NCI-H146 treated with DMSO at 0.1 percent for 48 hours (cell line): ENCODE measurements at regions not wholly inside any gene's neighbourhood (a gene's known extent, or its start where the extent isn't known, plus 50 kb on each side); places are given as distances from the start of the nearest gene placed in this dataset.
"Not testable (repeated sequence)": the region's sequence is repeated elsewhere in the genome, so short reads cannot be mapped to it uniquely, and the experiment has no call there.

ENCODE experiments used
- DNase-seq: peaks from one replicate; lab custom pipeline; 2025; ENCODE audit not compliant: unreplicated experiment; lab: John Stamatoyannopoulos, UW

DNA sequence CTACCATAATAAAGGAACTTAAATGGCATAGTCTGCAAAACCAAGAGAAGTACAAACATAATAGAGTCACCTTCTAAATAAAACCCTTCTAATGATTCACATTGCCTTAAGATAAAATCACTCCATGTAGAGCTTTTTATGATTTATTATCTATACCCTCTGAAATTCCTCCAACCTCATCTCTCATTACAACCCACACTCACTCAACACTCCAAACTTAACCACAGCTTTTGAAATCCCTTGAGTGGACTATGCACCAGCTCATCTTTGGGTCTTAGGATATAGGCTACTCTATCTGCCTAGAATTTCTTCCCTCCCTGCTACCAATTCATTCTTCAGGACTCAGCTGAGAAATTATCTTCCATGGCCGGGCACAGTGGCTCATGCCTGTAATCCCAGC lies 122.5 kb downstream of the CETN3 start:
- DNase-seq: no peak

DNA sequence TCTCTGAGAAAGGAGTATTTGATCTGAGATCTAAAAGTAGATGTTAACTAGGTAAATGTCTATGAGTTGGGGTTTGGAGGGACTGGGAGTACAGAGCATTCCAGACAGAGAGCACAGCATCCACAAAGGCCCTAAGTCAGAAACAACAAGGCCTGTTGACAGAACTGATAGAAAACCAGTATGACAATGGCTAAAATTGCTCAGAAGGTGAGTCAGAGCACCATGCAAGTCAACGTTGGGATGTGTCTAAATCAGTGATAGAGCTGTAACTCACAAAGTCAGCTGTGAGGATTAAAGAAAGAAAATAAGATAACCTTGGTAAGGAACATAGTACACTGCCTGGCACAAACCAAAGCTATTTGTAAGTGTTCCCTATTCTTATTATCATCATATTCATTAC lies 124.0 kb downstream of the CETN3 start:
- no peak for DNase-seq

DNA sequence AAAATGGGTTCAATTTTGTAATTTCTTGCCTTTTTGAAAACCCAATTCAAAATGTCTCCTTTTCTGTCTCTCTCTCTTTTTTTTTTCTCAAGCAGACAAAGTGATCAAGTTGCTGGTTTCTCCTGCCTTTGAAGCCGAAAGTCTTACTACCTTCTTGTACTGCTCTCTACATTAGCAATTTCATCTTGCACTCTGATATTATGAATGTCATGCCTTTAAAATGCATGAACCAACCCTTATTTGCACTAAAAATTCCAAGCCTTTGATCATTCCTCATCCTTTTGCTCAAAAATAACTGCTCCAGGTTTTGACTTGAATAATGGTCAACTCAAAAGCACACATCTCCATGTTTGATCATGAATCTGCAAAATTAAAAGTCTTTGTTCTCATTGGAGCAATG lies 125.2 kb downstream of the CETN3 start:
- no peak for DNase-seq

DNA sequence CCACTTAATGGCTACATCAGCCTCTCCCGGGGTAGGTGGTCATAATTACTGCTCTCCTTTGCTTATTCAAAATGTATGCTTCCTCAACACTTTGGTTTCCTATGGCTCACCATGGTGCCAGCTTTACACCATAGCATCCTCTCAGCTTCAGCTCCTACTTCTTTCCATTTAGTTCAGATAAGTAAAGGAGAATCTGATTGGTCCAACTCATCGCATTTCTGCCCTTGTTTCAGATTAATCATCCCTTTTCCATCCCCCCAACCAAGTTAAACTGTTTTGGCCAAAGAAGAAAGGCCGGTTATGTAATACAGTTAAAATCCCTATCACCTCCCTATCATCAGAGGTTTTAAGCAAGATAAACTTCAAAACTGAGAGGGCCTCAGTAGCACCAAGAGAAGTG lies 130.5 kb downstream of the CETN3 start:
- no peak for DNase-seq

DNA sequence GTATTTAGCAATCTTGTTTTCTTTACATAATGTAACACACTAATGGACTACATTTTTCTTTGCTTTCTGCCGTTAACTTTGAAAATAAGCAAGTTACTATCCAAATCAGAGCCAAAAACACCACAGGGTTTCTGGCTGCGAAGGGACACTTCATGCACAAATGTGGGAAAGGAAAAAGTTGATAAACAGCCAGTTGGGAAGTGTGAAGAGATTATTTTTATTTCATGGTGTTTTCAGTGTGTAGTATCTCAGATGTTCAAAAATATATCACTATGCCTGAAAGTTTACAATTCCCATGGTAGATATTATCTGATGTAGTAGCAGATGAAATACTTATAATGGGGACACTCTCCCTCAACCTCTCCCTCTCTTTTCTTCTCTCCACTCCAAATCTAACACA lies 135.3 kb downstream of the CETN3 start:
- no peak for DNase-seq

DNA sequence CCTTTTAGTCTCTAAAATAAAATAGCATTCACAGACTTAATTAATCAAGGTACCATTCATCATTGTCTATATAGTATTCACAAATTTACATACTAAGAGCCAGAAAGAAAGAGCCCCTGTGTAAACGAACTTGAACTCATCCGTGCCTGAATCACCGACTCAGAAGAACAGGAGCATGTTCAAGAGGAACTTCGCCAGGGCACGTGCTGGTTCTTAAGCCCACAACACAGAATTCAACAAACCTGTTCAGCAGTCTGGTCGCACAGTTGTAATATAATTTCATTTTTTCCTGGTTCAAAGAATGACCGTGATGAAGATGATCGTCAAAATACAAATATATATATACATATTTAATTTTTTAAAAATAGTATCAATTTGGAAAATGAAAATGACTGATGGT lies 141.9 kb downstream of the CETN3 start:
- DNase-seq: no peak

DNA sequence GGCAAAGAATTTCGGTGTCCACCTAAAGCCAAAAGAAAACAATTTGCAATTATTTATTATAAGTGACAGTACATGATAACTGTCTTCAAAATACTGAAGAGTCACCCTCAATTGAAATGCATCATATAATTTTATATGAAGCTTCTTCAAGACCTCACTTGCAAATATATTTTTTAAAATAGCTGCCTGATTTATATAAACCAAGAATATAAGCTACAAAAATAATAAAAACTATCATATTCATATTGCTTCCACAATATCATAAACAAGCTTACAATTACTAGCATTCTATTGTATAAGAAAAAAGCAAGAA lies 144.1 kb downstream of the CETN3 start:
- no peak for DNase-seq

DNA sequence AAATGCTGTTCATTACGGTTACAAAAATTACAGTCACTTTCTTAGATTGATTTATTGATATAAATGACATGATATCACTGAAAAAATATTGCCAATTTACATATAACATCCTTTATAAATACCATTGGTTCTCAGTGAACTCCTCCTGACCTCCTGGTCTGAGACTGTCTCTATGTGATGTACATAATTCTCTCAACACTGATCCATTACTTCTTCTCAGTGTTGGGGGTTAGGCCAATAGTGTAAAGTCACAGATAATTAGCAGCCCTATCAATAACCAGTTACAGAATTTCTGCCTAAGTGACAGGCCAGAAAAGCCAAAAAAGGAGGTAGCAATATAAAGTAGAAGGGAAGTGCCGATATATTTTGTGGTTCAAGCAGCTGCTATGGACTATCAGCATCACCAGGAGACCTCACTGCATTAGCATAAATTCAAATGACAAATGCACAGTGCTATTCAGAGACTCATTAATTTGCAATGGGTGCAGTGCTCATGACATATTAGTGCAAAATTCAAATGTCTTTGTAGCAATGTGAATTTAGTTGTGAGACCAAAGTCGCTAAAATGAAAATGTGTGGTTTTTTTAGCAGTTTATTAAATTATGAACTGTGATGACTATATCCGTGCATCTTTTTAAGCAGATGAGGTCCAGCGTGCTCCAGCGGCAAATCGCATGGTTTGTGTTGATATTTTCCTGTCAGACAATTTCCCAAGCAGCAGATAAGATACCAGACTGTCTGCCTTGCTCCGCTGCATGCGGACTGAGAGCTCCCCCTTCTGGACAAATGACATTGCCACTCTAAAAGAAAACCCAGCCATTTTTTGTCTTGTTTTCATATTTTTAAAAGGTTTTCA lies 144.6 kb downstream of the CETN3 start:
- DNase-seq: peak; percentile 32

DNA sequence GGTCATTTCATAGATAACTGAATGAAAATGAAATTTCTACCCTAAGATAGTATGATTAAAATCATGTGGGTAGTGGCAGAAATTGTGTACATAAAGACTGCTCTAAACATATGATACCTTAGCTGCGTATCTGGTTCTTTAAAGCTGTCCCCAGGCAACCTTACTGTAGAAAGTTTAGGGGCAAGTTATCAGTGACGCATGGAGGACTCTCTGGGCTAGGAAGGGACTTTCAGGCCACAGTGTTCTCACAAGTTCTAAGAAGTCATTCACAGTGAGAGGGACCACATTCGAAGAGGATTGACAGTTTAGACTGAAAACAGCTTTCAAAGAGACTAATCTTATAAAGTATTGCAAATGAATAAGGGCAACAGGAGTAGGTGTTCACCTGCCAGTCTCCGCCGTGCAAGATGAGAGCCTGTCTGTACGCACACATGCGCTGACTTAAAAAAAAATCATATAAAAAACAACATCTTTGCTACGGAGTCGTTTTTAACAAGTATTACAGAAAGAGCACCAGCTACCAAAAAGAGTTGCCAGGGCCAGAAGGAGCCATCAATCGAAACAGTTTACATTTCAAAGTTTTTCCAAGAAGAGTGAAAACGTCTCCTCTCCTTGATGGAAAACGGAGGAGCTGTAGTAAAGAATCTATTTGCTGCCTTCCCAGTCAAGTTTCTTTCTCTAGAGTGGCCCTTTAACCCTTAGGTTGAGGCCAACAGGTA lies 146.3 kb downstream of the CETN3 start:
- no peak for DNase-seq

DNA sequence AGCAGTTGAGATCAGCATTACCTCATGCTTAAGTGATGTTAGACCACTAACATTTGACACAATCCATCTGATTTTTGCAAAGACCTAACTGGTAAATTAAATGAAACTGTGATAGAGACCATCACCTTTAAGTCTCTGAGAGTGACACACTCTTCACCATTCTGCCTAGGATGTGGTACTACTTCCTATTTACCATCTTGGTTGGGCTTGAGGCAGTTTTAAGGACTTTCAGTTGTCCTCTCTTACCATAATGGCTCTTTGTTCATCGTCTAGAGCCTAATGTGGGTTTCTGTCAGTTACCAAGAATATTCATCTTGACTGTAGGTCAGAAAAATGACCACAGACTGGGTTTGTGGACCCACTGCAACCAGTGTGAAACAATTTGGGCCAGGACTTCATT lies 158.1 kb downstream of the CETN3 start:
- DNase-seq: no peak

DNA sequence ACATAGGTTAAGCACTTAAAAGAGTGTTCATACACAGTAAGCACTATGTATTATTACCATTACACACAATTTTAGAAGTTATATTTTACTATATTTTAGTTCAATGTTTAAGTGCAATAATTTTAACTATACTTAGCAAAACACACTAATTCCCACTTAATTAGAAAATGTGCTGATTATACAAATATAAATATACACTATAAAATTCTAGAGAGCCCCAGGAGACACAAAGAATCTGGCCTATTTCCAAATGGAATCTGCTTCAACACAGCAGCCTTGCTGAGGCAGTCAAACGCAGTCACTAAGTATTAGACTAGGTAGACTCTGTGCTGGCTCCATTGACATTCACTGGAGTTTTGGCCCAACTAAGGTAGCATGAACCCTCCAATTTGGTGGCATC lies 160.9 kb downstream of the CETN3 start:
- DNase-seq: no peak

DNA sequence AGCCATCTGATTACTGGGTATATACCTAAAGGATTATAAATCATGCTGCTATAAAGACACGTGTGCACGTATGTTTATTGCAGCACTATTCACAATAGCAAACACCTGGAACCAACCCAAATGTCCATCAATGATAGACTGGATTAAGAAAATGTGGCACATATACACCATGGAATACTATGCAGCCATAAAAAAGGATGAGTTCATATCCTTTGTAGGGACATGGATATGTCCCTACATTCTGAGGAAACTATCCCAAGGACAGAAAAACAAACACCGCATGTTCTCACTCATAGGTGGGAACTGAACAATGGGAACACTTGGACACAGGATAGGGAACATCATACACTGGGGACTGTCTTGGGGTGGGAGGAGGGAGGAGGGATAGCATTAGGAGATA lies 165.7 kb downstream of the CETN3 start:
- DNase-seq: not testable (repeated sequence)

DNA sequence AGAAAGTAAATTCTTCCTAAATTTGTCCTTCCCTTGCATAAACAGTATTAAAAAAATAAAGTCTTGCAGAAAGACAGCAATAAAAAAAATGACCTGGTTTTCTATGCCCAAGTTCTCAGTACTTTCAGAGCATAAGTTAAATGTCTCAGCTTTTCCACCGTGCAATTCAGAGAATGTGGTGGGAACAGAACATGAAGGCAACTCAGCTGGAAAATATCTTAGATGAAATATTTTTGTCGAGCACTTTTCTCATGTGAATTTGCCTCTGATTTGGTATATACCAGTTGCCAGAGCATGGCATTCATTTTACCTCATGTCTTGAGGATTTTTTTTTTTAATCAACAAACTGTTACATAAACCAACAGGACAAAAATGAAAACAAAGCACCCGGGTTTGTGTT lies 176.1 kb downstream of the CETN3 start:
- no peak for DNase-seq

DNA sequence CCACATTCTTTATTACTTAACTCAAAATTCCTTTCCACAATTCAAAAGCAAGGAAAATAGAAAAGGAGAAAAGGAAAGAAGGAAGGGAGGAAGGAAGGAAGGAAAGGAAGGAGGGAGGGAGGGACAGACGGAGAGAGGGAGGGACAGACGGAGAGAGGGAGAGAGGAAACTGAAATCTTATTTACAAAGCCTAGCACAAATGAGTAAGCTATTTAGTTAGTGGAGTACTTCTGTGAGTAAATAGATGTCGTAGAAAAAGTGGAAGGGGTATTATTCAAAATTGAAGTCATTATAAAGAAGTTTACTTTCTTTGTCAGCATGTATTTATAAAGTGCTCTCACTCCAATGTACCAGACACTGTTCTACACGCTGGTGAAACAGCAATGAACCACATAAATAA lies 177.9 kb downstream of the CETN3 start:
- no peak for DNase-seq

DNA sequence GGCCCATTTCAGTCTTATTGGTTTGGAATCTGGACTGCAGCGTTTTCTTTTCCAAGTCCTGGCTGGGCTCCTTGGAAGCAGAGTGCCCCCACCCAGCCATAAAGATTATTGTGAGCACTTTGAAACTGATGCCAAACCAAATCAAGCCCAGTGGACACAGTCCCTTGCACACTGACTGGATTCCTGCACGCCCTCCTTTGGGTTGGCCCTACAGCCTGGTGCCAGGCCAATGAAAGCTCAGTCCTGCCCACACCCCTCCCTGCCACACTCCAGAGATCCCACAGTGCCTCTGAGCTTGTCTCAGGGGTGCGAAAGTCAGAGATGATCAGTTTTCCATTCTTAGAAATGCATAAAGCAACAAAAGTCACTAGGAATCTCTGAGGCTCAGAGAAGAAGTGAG lies 181.9 kb downstream of the CETN3 start:
- no peak for DNase-seq

DNA sequence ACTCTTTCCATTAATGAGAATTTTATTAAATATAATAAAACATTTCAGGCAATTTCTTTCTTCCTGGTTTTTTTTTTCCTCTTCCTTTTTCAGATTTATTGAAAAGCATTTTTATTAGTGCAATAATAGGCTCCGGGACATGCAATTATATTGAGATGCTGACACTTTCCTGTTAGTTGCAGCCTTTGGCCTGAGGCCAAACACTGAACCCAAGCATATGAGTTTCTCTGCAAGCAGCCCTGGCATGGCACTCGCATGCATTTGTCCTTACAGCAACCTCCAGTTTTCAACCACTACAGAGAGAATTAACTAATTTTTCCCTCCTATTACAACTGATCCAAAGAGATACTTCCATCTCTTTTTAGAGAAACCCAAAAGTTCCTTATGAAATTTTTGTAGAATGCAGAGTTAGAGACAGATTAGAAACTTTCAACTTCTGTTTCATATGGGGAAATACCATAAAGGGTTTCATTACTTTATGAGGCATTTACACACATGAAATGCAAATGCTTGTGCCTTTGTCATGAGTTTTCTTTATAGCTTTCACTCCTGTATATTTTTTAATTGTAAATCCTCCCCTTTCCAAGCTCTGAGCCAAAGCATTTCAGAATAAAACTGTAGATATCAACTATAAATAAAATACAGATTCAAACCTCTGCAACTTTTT lies 183.0 kb downstream of the CETN3 start:
- DNase-seq: no peak

DNA sequence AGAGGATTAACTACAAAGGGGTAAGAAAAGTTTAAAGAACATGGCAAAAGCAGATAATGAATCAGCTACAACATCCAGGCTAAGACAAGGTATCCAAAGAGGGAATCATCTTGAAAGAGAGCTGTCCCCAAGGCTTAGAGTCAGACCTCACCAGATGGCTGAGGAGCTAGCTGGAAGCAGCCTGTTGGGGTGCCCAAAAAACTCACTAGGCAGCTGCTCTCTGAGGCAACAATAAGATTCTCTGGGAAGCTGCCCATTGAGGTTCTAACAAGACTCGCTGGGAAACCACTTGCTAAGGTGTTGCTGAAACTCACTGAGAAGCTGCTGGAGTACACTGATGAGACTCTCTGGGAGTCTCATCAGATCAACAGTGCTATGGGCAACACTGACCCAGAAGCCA lies 185.2 kb downstream of the CETN3 start:
- DNase-seq: no peak

DNA sequence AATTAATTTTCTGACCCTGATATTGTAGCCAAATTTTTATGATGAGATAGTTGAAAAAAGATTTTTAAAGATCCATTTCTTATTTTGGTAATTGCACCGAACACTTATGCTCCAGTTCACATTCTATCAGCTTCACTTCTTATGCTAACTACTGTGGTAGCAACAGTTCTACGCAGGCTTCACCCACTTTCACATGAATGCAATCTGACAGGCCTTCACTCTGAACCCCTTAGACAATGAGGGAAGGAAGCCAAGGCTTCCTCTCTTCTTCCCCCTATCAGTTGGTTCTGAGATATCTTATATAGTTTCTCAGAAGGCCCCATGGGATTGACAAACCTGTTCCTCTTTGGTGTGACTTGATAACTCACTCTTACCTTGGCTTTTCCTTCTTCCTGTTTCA lies 185.8 kb downstream of the CETN3 start:
- no peak for DNase-seq

DNA sequence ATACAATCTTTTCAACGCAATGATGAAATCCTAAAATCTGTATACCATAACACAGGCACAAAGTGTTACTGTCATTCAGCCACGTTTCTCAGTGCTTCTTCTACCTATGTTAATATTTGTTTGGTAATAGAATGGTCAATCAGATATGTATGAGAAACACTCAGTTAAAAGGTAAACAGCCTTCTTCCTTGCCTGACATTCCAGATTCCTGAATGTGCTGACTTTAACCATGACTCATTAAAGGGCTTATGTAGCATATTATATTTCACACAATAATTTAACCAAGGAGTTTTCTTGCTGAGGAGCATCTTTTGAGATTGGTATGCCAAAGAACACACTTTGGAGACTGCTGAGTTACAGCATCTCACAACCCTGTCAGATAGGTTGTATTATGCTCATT lies 187.6 kb downstream of the CETN3 start:
- DNase-seq: no peak

DNA sequence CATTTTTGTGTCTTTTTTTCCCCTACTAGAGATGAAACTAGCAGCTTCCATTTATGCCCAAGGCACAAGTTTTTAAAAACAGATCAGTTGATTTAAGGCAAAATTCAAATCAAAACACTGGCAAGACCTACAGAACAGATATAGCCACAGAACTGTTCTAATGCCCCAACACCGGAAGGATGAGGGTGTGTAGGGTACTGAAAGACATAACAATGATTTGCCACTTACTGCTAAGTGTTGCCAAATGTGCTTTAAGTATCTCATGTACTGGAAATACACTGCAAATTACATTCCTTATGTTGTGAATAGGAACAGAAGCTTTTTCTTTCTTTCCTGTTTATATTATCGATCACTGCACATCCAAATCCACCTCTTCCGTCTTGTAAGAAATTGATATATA lies 189.0 kb downstream of the CETN3 start:
- DNase-seq: no peak

DNA sequence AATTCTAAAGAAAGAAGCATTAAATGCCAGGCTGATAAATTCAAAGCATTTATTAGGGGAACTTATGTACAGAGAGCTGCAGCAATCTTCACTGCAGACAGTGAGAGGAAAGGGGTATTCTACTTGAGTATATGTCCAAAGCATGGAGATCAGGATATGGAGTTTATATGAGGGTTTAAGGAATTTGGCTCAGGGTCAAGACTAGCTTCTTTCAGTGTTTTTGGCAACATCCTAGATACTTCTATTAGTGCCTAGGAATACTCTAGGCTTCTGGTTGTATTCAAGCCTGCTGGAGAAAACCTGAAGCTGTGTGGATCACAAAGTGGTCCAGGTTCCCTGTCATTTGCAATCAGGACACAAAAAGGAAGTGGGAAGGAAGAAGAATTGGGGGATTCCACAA lies 194.6 kb downstream of the CETN3 start:
- DNase-seq: no peak

DNA sequence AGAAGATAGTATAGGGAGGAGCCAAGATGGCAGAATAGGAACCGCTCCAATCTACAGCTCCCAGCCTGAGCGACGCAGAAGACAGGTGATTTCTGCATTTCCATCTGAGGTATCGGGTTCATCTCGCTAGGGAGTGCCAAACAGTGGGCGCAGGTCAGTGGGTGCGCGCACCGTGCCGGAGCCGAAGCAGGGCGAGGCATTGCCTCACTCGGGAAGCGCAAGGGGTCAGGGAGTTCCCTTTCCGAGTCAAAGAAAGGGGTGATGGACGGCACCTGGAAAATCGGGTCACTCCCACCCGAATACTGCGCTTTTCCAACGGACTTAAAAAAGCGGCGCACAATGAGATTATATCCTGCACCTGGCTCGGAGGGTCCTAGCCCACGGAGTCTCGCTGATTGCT lies 201.2 kb downstream of the CETN3 start:
- not testable (repeated sequence) for DNase-seq
